ENCODE measurements at regions not wholly inside any gene's neighbourhood (a gene's known extent, or its start where the extent isn't known, plus 50 kb on each side); places are given as distances from the start of the nearest gene placed in this dataset.

- TF ChIP-seq CTCF (conservative IDR thresholded peaks at IDR 0.05; ENCODE audit: low read depth, low read length) (no peak), NFE2L2 (IDR thresholded peaks at IDR 0.05; ENCODE audit: low read depth, low read length) (no peak), POLR2A (IDR thresholded peaks at IDR 0.05; ENCODE audit: low read depth, low read length) (no peak), USF2 (IDR thresholded peaks at IDR 0.05; ENCODE audit: low read depth, low read length) (no peak)
Measured at GRCh38 chr13:106113796-106114195, 421.7 kb downstream of the EFNB2 start.

Measured in IMR-90 (cell line).